Gastrocnemius medialis (tissue), 4 donors: ENCODE measurements at regions not wholly inside any gene's neighbourhood (a gene's known extent, or its start where the extent isn't known, plus 50 kb on each side); places are given as distances from the start of the nearest gene placed in this dataset.

Source experiments
- ATAC-seq, 2 donors: fragments of 150-250 bp; one replicate each; pipeline ENCODE4 v1.9.1; 2016
- DNase-seq, 2 donors: peaks; one replicate each; pipeline ENCODE4 v3.0.0-alpha.2; 2019
- H3K27ac ChIP-seq, 4 donors: fragments of 200-600 bp; sonication (generic); 1 replicate in 1 of 4; 2 replicates in 3 of 4; pipeline ENCODE4 v1.5.1; 2016 to 2018; ENCODE audit warnings: mild to moderate bottlenecking in 2 of 4, moderate library complexity in 1 of 4
- H3K27me3 ChIP-seq, 3 donors: fragments of 200-600 bp; sonication (generic) in 2 of 3; 1 replicate in 1 of 3; 2 replicates in 2 of 3; pipeline versions ENCODE4 v1.5.1 to v1.6.0; 2016 to 2019; ENCODE audit warnings: mild to moderate bottlenecking in 1 of 3, moderate library complexity in 1 of 3
- H3K36me3 ChIP-seq, 2 donors: fragments of 200-600 bp; sonication (generic) in 1 of 2; one replicate each; pipeline ENCODE4 v1.5.1; 2017 to 2018
- H3K4me1 ChIP-seq, 2 donors: fragments of 200-600 bp; sonication (generic) in 1 of 2; one replicate each; pipeline ENCODE4 v1.5.1; 2016 to 2017; ENCODE audit warnings: mild to moderate bottlenecking in 2 of 2
- H3K4me3 ChIP-seq, 4 donors: fragments of 200-600 bp; sonication (generic) in 3 of 4; 1 replicate in 1 of 4; 2 replicates in 3 of 4; pipeline ENCODE4 v1.5.1; 2016 to 2019; ENCODE audit warnings: mild to moderate bottlenecking in 2 of 4
- H3K9me3 ChIP-seq, 3 donors: fragments of 200-600 bp; sonication (generic) in 2 of 3; 1 replicate in 1 of 3; 2 replicates in 2 of 3; pipeline ENCODE4 v1.5.1; 2016 to 2019
- CTCF ChIP-seq, 5 experiments: fragments of 450-650 bp in 3 of 5; fragments of 200-600 bp in 2 of 5; sonication (generic) in 2 of 5; IDR thresholded peaks in 4 of 5; conservative IDR thresholded peaks in 1 of 5; 1 replicate in 4 of 5; 2 replicates in 1 of 5; pipeline ENCODE4 v1.5.1; 2016 to 2019; ENCODE audit warnings: antibody characterized with exemption in 5 of 5, mild to moderate bottlenecking in 3 of 5, moderate library complexity in 3 of 5
- POLR2A ChIP-seq, 2 donors: fragments of 450-650 bp; IDR thresholded peaks; one replicate each; pipeline ENCODE4 v1.6.1; 2017; ENCODE audit warnings: antibody characterized with exemption in 2 of 2, mild to moderate bottlenecking in 2 of 2, moderate library complexity in 2 of 2
- in situ Hi-C, 4 donors: fragments of 200-750 bp; cut with MboI; loops; one replicate each; pipeline versions ENCODE4 v1.15.0 to v1.8.0; 2017; ENCODE audit warnings: low sequenced_read_pairs in 4 of 4
- intact Hi-C: fragments of 100-400 bp; cut with DNase I; formaldehyde crosslinking; loops from one replicate; pipeline ENCODE4 v1.15.1; 2023; ENCODE audit warnings: low total_unique reads

GRCh38 chr18:1483385-1483784 is 578.7 kb downstream of the ADCYAP1 start:
- Histone ChIP-seq H3K4me3 (no peak overlapping the region), H3K9me3 (no peaks in the 10 kb centered on the region), H3K36me3 (no peaks in the 10 kb centered on the region), H3K27me3 (no peaks in the 10 kb centered on the region), H3K4me1 (no peaks in the 10 kb centered on the region), H3K27ac (no peak overlapping the region)
- TF ChIP-seq POLR2A (IDR thresholded peaks at IDR 0.05) (no peak), CTCF (IDR thresholded peaks at IDR 0.05 in 4 of 5, conservative IDR thresholded peaks at IDR 0.05 in 1 of 5) (no peak)
- no peak for DNase-seq
- in situ Hi-C loops = no loop called here
- intact Hi-C loops = no loop called here
- no peak for ATAC-seq

GRCh38 chr18:1487457-1487856 is 582.8 kb downstream of the ADCYAP1 start:
- Histone ChIP-seq H3K36me3 (no peaks in the 10 kb centered on the region), H3K27me3 (no peaks in the 10 kb centered on the region), H3K4me3 (no peak overlapping the region), H3K4me1 (no peaks in the 10 kb centered on the region), H3K27ac (no peak overlapping the region), H3K9me3 (no peaks in the 10 kb centered on the region)
- intact Hi-C loops (no loop called here), in situ Hi-C loops (no loop called here)
- TF ChIP-seq POLR2A (IDR thresholded peaks at IDR 0.05) (no peak), CTCF (IDR thresholded peaks at IDR 0.05 in 4 of 5, conservative IDR thresholded peaks at IDR 0.05 in 1 of 5) (no peak)
- DNase-seq = no peak
- no peak for ATAC-seq

- DNase-seq = no peak
Observed at GRCh38 chr18:1488394-1488793, 583.7 kb downstream of the ADCYAP1 start.

GRCh38 chr18:1488957-1489356 is 584.3 kb downstream of the ADCYAP1 start:
- DNase-seq (no peak), ATAC-seq (no peak)
- no peaks in the 10 kb centered on the region for H3K36me3 ChIP-seq
- intact Hi-C loops (no loop called here), in situ Hi-C loops (no loop called here)
- H3K27me3 ChIP-seq = no peaks in the 10 kb centered on the region
- H3K4me1 ChIP-seq = no peaks in the 10 kb centered on the region
- no peaks in the 10 kb centered on the region for H3K9me3 ChIP-seq
- no peak overlapping the region for H3K27ac ChIP-seq
- no peak overlapping the region for H3K4me3 ChIP-seq
- TF ChIP-seq CTCF (IDR thresholded peaks at IDR 0.05 in 4 of 5, conservative IDR thresholded peaks at IDR 0.05 in 1 of 5) = no peak
- no peak for TF ChIP-seq POLR2A (IDR thresholded peaks at IDR 0.05)

More at GRCh38 chr18:1488394-1488793, 583.7 kb downstream of the ADCYAP1 start:
- in situ Hi-C loops = no loop called here
- H3K27me3 ChIP-seq = no peaks in the 10 kb centered on the region
- no peaks in the 10 kb centered on the region for H3K9me3 ChIP-seq
- no peak overlapping the region for H3K4me3 ChIP-seq
- H3K36me3 ChIP-seq = no peaks in the 10 kb centered on the region
- H3K4me1 ChIP-seq = no peaks in the 10 kb centered on the region
- intact Hi-C loops = no loop called here
- TF ChIP-seq CTCF (IDR thresholded peaks at IDR 0.05 in 4 of 5, conservative IDR thresholded peaks at IDR 0.05 in 1 of 5) (no peak), POLR2A (IDR thresholded peaks at IDR 0.05) (no peak)
- H3K27ac ChIP-seq = no peak overlapping the region
- ATAC-seq = no peak

GRCh38 chr18:1495387-1495786 is 590.7 kb downstream of the ADCYAP1 start:
- in situ Hi-C loops = no loop called here
- TF ChIP-seq CTCF (IDR thresholded peaks at IDR 0.05 in 4 of 5, conservative IDR thresholded peaks at IDR 0.05 in 1 of 5) = no peak
- no peak for TF ChIP-seq POLR2A (IDR thresholded peaks at IDR 0.05)
- no peaks in the 10 kb centered on the region for H3K4me1 ChIP-seq
- DNase-seq = no peak
- H3K27ac ChIP-seq = no peak overlapping the region
- H3K36me3 ChIP-seq = no peaks in the 10 kb centered on the region
- H3K4me3 ChIP-seq = no peak overlapping the region
- no peaks in the 10 kb centered on the region for H3K9me3 ChIP-seq
- intact Hi-C loops = no loop called here
- H3K27me3 ChIP-seq = no peaks in the 10 kb centered on the region
- ATAC-seq = no peak
